Upper lobe of left lung (tissue), 6 donors: ENCODE measurements at regions not wholly inside any gene's neighbourhood (a gene's known extent, or its start where the extent isn't known, plus 50 kb on each side); places are given as distances from the start of the nearest gene placed in this dataset.

Experiments
- ATAC-seq, 2 donors: fragments of 200-7000 bp; cut with Tn5 transposase; one replicate each; pipeline ENCODE4 v1.9.1; 2022; ENCODE audit warnings: mild to moderate bottlenecking in 2 of 2, moderate library complexity in 2 of 2; ENCODE audit not compliant: low FRiP score in 2 of 2
- DNase-seq, 2 donors: peaks; one replicate each; pipeline ENCODE4 v3.0.0-alpha.2; 2019 to 2020
- H3K27ac ChIP-seq, 4 donors: fragments of 200-600 bp; sonication (generic); one replicate each; pipeline ENCODE4 v1.5.1; 2016 to 2019
- H3K27me3 ChIP-seq, 4 donors: fragments of 200-600 bp; sonication (generic); one replicate each; pipeline ENCODE4 v1.5.1; 2017 to 2019
- H3K36me3 ChIP-seq, 4 donors: fragments of 200-600 bp; sonication (generic); one replicate each; pipeline ENCODE4 v1.5.1; 2016 to 2019
- H3K4me1 ChIP-seq, 4 donors: fragments of 200-600 bp; sonication (generic); one replicate each; pipeline ENCODE4 v1.5.1; 2018 to 2019
- H3K4me3 ChIP-seq, 4 donors: fragments of 200-600 bp; sonication (generic); one replicate each; pipeline ENCODE4 v1.5.1; 2017 to 2019; ENCODE audit warnings: mild to moderate bottlenecking in 2 of 4, moderate library complexity in 1 of 4
- H3K9me3 ChIP-seq, 4 donors: fragments of 200-600 bp; sonication (generic); one replicate each; pipeline ENCODE4 v1.5.1; 2018 to 2019
- CTCF ChIP-seq, 6 experiments: fragments of 450-650 bp in 4 of 6; fragments of 200-600 bp in 2 of 6; sonication (generic) in 2 of 6; IDR thresholded peaks; one replicate each; pipeline ENCODE4 v1.5.1; 2016 to 2019; ENCODE audit warnings: antibody characterized with exemption in 6 of 6
- EP300 ChIP-seq, 4 donors: sonication (generic); formaldehyde crosslinking; IDR thresholded peaks; one replicate each; pipeline ENCODE4 v1.5.1; 2017; ENCODE audit warnings: antibody characterized with exemption in 4 of 4, control low read depth in 2 of 4
- POLR2A ChIP-seq, 4 donors: fragments of 450-650 bp; IDR thresholded peaks; one replicate each; pipeline ENCODE4 v1.5.1; 2016 to 2017; ENCODE audit warnings: antibody characterized with exemption in 4 of 4, mild to moderate bottlenecking in 2 of 4
- POLR2AphosphoS5 ChIP-seq, 2 donors: sonication (generic); formaldehyde crosslinking; IDR thresholded peaks; one replicate each; pipeline ENCODE4 v1.5.1; 2017; ENCODE audit warnings: antibody characterized with exemption in 2 of 2
- WGBS, 2 donors: methylation state at CpG; one replicate each; pipeline ENCODE4 v1.1.5; 2017 to 2018; 5-methylcytosine and 5-hydroxymethylcytosine counted together
- donor health status: DM: no; HTN: no; CAD: no; lungs with moderate emphysema.
- donor health status: DM: no; HTN: yes; CAD: no; lungs with severe emphysema.

DNA sequence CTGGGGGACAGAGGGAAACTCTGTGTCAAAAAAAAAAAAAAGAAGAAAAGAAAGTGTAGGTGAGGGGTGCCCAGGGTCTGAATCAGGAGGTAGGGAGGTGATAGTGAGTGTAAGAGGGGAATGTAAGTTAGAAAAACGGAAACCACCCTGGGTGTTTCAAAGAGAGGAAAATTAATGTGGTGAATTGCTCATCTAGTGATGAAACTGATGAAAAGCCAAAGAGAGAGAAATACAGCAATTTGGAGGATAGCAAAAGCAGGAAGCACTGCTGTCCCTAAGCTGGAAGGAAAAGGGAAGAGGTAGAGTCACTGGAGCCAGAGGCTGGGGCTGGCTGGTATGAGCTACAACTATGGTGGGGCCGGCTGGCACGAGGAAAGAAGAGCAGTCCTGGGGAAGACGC lies 85.0 kb upstream of the CEP85L start:
- Histone ChIP-seq H3K9me3 (no peaks in the 10 kb centered on the region), H3K4me3 (no peak overlapping the region), H3K27me3 (no peaks in the 10 kb centered on the region), H3K4me1 (no peaks in the 10 kb centered on the region), H3K36me3 (no peaks in the 10 kb centered on the region), H3K27ac (no peak overlapping the region)
- 85% methylated on average over 4 of the region's 4 CpGs for WGBS, 2 donors
- ATAC-seq (no peak), DNase-seq (no peak)
- TF ChIP-seq POLR2AphosphoS5 (IDR thresholded peaks at IDR 0.05): no peak
- TF ChIP-seq CTCF (IDR thresholded peaks at IDR 0.05): no peak
- no peak for TF ChIP-seq EP300 (IDR thresholded peaks at IDR 0.05)
- no peak for TF ChIP-seq POLR2A (IDR thresholded peaks at IDR 0.05)

GRCh38 chr6:118735320-118735719 lies 83.9 kb upstream of the CEP85L start:
- Histone ChIP-seq H3K27ac (no peak overlapping the region), H3K4me1 (no peaks in the 10 kb centered on the region), H3K9me3 (no peaks in the 10 kb centered on the region), H3K27me3 (no peaks in the 10 kb centered on the region), H3K36me3 (no peaks in the 10 kb centered on the region), H3K4me3 (no peak overlapping the region)
- DNase-seq: no peak
- no peak for TF ChIP-seq POLR2AphosphoS5 (IDR thresholded peaks at IDR 0.05)
- no peak for TF ChIP-seq POLR2A (IDR thresholded peaks at IDR 0.05)
- no peak for TF ChIP-seq EP300 (IDR thresholded peaks at IDR 0.05)
- TF ChIP-seq CTCF (IDR thresholded peaks at IDR 0.05): peak in 2 of 6 experiments; percentile 7 to 14
- peak in 1 of 2 donors; percentile 41 for ATAC-seq
- WGBS, 2 donors: 27 to 53% methylated on average over 2 of the region's 2 CpGs

- Histone ChIP-seq H3K27me3 (no peaks in the 10 kb centered on the region), H3K4me3 (no peak overlapping the region), H3K9me3 (no peaks in the 10 kb centered on the region), H3K27ac (no peak overlapping the region), H3K4me1 (no peaks in the 10 kb centered on the region), H3K36me3 (no peaks in the 10 kb centered on the region)
- TF ChIP-seq EP300 (IDR thresholded peaks at IDR 0.05) (no peak), CTCF (IDR thresholded peaks at IDR 0.05) (no peak), POLR2A (IDR thresholded peaks at IDR 0.05) (no peak), POLR2AphosphoS5 (IDR thresholded peaks at IDR 0.05) (no peak)
- DNase-seq: peak in 1 of 2 donors; percentile 50
- no peak for ATAC-seq
- WGBS, 2 donors: 74 to 81% methylated on average over 5 of the region's 5 CpGs
Observed at GRCh38 chr6:118725944-118726343, 74.6 kb upstream of the CEP85L start.

GRCh38 chr6:118724211-118724610 lies 72.8 kb upstream of the CEP85L start:
- Histone ChIP-seq H3K9me3 (no peaks in the 10 kb centered on the region), H3K27ac (no peak overlapping the region), H3K4me3 (no peak overlapping the region), H3K27me3 (no peaks in the 10 kb centered on the region), H3K4me1 (no peaks in the 10 kb centered on the region), H3K36me3 (no peaks in the 10 kb centered on the region)
- TF ChIP-seq POLR2AphosphoS5 (IDR thresholded peaks at IDR 0.05): no peak
- TF ChIP-seq POLR2A (IDR thresholded peaks at IDR 0.05): no peak
- TF ChIP-seq CTCF (IDR thresholded peaks at IDR 0.05): no peak
- no peak for TF ChIP-seq EP300 (IDR thresholded peaks at IDR 0.05)
- no peak for ATAC-seq
- WGBS, 2 donors: 67 to 71% methylated on average over 3 of the region's 3 CpGs
- no peak for DNase-seq
